IMR-90 (cell line): ENCODE measurements at regions not wholly inside any gene's neighbourhood (a gene's known extent, or its start where the extent isn't known, plus 50 kb on each side); places are given as distances from the start of the nearest gene placed in this dataset.

Experiments
- ATAC-seq: fragments of 200-7000 bp; cut with Tn5 transposase; 2 replicates; pipeline ENCODE4 v1.9.1; 2020; ENCODE audit warnings: low read depth, mild to moderate bottlenecking, moderate library complexity
- BruUV-seq: library from RNA; stranded (reverse); fragments of 400-500 nt; replicated peaks from 2 replicates; lab custom pipeline; 2021; lab: Mats Ljungman, UMichigan
- CTCF ChIA-PET: fragments of 300-600 bp; formaldehyde crosslinking; extraction: SDS; loops from one replicate; lab custom pipeline; 2021; ENCODE audit warnings: antibody characterized with exemption; lab: Yijun Ruan, JAX
- POLR2A ChIA-PET: fragments of 300-600 bp; sonication (Branson Sonifier 250); formaldehyde crosslinking; loops from one replicate; lab custom pipeline; 2022; ENCODE audit warnings: antibody characterized with exemption; ENCODE audit not compliant: unreplicated experiment; lab: Charles Lee
- DNase-seq: peaks from one replicate; pipeline ENCODE4 v3.0.0; 2013
- H2AFZ ChIP-seq: replicated peaks from 2 replicates; pipeline ENCODE3; 2013; ENCODE audit warnings: low read length, mild to moderate bottlenecking; ENCODE audit not compliant: poor library complexity
- H2AK5ac ChIP-seq: 2 replicates; pipeline ENCODE4 v1.6.1; 2013; ENCODE audit warnings: low read depth, low read length, inconsistent platforms
- H2AK9ac ChIP-seq: replicated peaks from 2 replicates; pipeline ENCODE3; 2013; ENCODE audit warnings: mild to moderate bottlenecking, low read depth, low read length, moderate library complexity; ENCODE audit not compliant: poor library complexity
- H2BK120ac ChIP-seq: 2 replicates; pipeline ENCODE4 v1.6.1; 2013; ENCODE audit warnings: low read depth, low read length, inconsistent platforms
- H2BK15ac ChIP-seq: 3 replicates; pipeline ENCODE4 v1.6.1; 2013; ENCODE audit warnings: low read depth, low read length, inconsistent platforms
- H2BK20ac ChIP-seq: 2 replicates; pipeline ENCODE4 v1.6.1; 2013; ENCODE audit warnings: low read depth, mild to moderate bottlenecking, inconsistent platforms, low read length, moderate library complexity
- H2BK5ac ChIP-seq: 2 replicates; pipeline ENCODE4 v1.6.1; 2013; ENCODE audit warnings: mild to moderate bottlenecking, low read depth, low read length, inconsistent platforms; ENCODE audit not compliant: poor library complexity, severe bottlenecking
- H3K14ac ChIP-seq: replicated peaks from 2 replicates; pipeline ENCODE4 v1.6.1; 2013; ENCODE audit warnings: low read depth, low read length, inconsistent platforms
- H3K18ac ChIP-seq: 2 replicates; pipeline ENCODE4 v1.6.1; 2013; ENCODE audit warnings: low read depth, low read length, control low read depth
- H3K23ac ChIP-seq: 2 replicates; pipeline ENCODE4 v1.6.1; 2013; ENCODE audit warnings: low read depth, low read length, inconsistent platforms
- H3K27ac ChIP-seq: 2 replicates; pipeline ENCODE4 v1.5.1; 2013; ENCODE audit warnings: mild to moderate bottlenecking, control low read depth, low read length; ENCODE audit not compliant: insufficient read depth
- H3K27me3 ChIP-seq: 2 replicates; pipeline ENCODE4 v1.6.1; 2013; ENCODE audit warnings: low read length; ENCODE audit not compliant: control insufficient read depth, insufficient read depth
- H3K36me3 ChIP-seq: 2 replicates; pipeline ENCODE4 v1.6.1; 2013; ENCODE audit warnings: low read length, mixed read lengths; ENCODE audit not compliant: control insufficient read depth, insufficient read depth
- H3K4ac ChIP-seq: 2 replicates; pipeline ENCODE4 v1.6.1; 2013; ENCODE audit warnings: low read depth, low read length, inconsistent platforms
- H3K4me1 ChIP-seq: 2 replicates; pipeline ENCODE4 v1.6.1; 2013; ENCODE audit warnings: low read length, mixed read lengths; ENCODE audit not compliant: control insufficient read depth, insufficient read depth
- H3K4me2 ChIP-seq: 2 replicates; pipeline ENCODE4 v1.6.1; 2013; ENCODE audit warnings: low read depth, mild to moderate bottlenecking, control low read depth, low read length, moderate library complexity
- H3K4me3 ChIP-seq: 2 replicates; pipeline ENCODE4 v1.5.1; 2013; ENCODE audit warnings: low read depth, mild to moderate bottlenecking, control low read depth, low read length, moderate library complexity; ENCODE audit not compliant: insufficient read depth
- H3K56ac ChIP-seq: 2 replicates; pipeline ENCODE4 v1.6.1; 2013; ENCODE audit warnings: low read length, inconsistent platforms; ENCODE audit not compliant: insufficient read depth; ENCODE audit errors: extremely low read depth
- H3K79me1 ChIP-seq, 2 experiments: 2 replicates each; pipeline ENCODE4 v1.6.1; 2013; ENCODE audit warnings: low read length in 2 of 2, inconsistent platforms in 1 of 2, low read depth in 1 of 2
- H3K9ac ChIP-seq: 2 replicates; pipeline ENCODE4 v1.6.1; 2013; ENCODE audit warnings: low read depth, low read length, control low read depth
- H3K9me1 ChIP-seq: 2 replicates; pipeline ENCODE4 v1.6.1; 2013; ENCODE audit warnings: low read length, inconsistent platforms; ENCODE audit not compliant: insufficient read depth
- H3K9me3 ChIP-seq: 2 replicates; pipeline ENCODE4 v1.6.1; 2013; ENCODE audit warnings: low read length; ENCODE audit not compliant: control insufficient read depth, insufficient read depth
- H4K20me1 ChIP-seq: 2 replicates; pipeline ENCODE4 v1.6.1; 2013; ENCODE audit warnings: low read length, inconsistent platforms; ENCODE audit not compliant: insufficient read depth
- H4K5ac ChIP-seq: 2 replicates; pipeline ENCODE4 v1.6.1; 2013; ENCODE audit warnings: mild to moderate bottlenecking, low read depth, low read length, control low read depth
- H4K8ac ChIP-seq, 2 experiments: 2 replicates each; pipeline ENCODE4 v1.6.1; 2013; ENCODE audit warnings: low read depth in 2 of 2, low read length in 2 of 2, control low read depth in 1 of 2, inconsistent platforms in 1 of 2
- H4K91ac ChIP-seq: 2 replicates; pipeline ENCODE4 v1.6.1; 2013; ENCODE audit warnings: low read depth, low read length, inconsistent platforms; ENCODE audit not compliant: insufficient read depth
- CEBPB ChIP-seq: IDR thresholded peaks from 2 replicates; pipeline ENCODE4 v1.6.1; 2012; ENCODE audit warnings: low read depth, low read length, improper control_type of control experiment
- CHD1 ChIP-seq: IDR thresholded peaks from 2 replicates; pipeline ENCODE4 v1.6.1; 2012; ENCODE audit warnings: low read depth, low read length, improper control_type of control experiment
- MAFK ChIP-seq: IDR thresholded peaks from 2 replicates; pipeline ENCODE4 v1.6.1; 2012; ENCODE audit warnings: low read depth, low read length, improper control_type of control experiment
- MXI1 ChIP-seq: IDR thresholded peaks from 2 replicates; pipeline ENCODE4 v1.6.1; 2012; ENCODE audit warnings: low read depth, mild to moderate bottlenecking, low read length, moderate library complexity, borderline replicate concordance
- NFE2L2 ChIP-seq: fragments of 150-350 bp; IDR thresholded peaks from 2 replicates; pipeline ENCODE4 v1.6.1; 2016; ENCODE audit warnings: low read depth, mild to moderate bottlenecking, low read length
- RCOR1 ChIP-seq: IDR thresholded peaks from 2 replicates; pipeline ENCODE4 v1.6.1; 2012; ENCODE audit warnings: mild to moderate bottlenecking, low read length, improper control_type of control experiment; ENCODE audit not compliant: insufficient replicate concordance
- RFX5 ChIP-seq: IDR thresholded peaks from 2 replicates; pipeline ENCODE4 v1.8.0; 2012; ENCODE audit warnings: low read depth, mild to moderate bottlenecking, low read length, moderate library complexity
- WGBS, 2 experiments: methylation state at CpG; one replicate each; pipeline versions ENCODE4 v1.1.5 to v1.1.7; 2013; ENCODE audit warnings: missing lambda C conversion rate in 2 of 2; ENCODE audit not compliant: insufficient read length in 1 of 2; ENCODE audit errors: extremely low coverage in 2 of 2; 5-methylcytosine and 5-hydroxymethylcytosine counted together
- dilution Hi-C: fragments of 300-500 bp; cut with HindIII; formaldehyde crosslinking; loops from one replicate; pipeline ENCODE4 v1.14.3; 2018; ENCODE audit warnings: low sequenced_read_pairs; ENCODE audit not compliant: unreplicated experiment
- in situ Hi-C: fragments of 300-500 bp; cut with MboI; formaldehyde crosslinking; loops from 3 replicates; pipeline ENCODE4 v1.14.3; 2019; ENCODE audit warnings: low sequenced_read_pairs, inconsistent platforms, mixed read lengths
- intact Hi-C: fragments of 100-400 bp; cut with micrococcal nuclease; formaldehyde crosslinking; loops from 2 replicates; pipeline ENCODE4 v1.10.0; 2022
- TF ChIP-seq, protein P1 (sequence below): fragments of 150-350 bp; IDR thresholded peaks from 2 replicates; pipeline ENCODE4 v1.6.1; 2017; ENCODE audit warnings: mild to moderate bottlenecking, antibody characterized with exemption, low read length, low read depth
- TF ChIP-seq, protein P2 (sequence below): fragments of 150-350 bp; IDR thresholded peaks from 2 replicates; pipeline ENCODE4 v1.6.1; 2016; ENCODE audit warnings: low read depth, mild to moderate bottlenecking, low read length, moderate library complexity, borderline replicate concordance

DNA sequence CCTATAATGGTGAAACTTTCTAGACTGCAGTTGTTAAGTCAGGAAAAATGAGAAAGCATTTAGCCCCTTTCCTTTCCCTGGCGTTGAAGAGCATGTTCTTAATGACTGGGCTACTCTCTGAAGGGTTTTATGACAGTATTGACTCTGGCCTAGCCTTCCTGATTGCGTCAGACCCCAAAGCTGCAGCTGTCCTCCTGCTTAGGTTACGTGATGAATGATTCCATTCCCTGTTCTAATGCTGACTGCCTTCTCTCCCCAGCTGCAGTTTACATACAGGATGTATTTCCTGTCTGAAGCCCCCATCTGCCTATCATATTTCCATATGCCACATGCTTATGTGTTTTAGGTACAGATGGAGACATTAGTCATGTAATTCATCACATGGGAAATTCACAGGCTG lies 105.8 kb upstream of the EGFL6 start:
- no TSS peak for BruUV-seq

More for the DNA sequence above, 105.8 kb upstream of the EGFL6 start:
- intact Hi-C loops (no loop called here), dilution Hi-C loops (no loop called here), in situ Hi-C loops (no loop called here)
- Histone ChIP-seq H3K4ac (no peak overlapping the region; the same call in 1 of the 2 replicates), H4K20me1 (no peaks in the 10 kb centered on the region), H3K9me3 (peaks cover 3% of the 10 kb centered on the region), H3K4me2 (no peak overlapping the region), H2AFZ (no peak overlapping the region), H2BK5ac (peak overlapping the region; percentile 89), H3K56ac (no peak overlapping the region; the same call in 1 of the 2 replicates), H3K27me3 (no peaks in the 10 kb centered on the region; the same call in 1 of the 2 replicates), H3K14ac (no peak overlapping the region), H4K8ac (peak overlapping the region in 1 of 2 experiments; percentile 46; a peak in 2 of 4 replicates), H3K36me3 (no peaks in the 10 kb centered on the region), H4K5ac (0 out of 2 replicates have a peak overlapping the region, but pooled peaks have one; percentile 21), H3K4me3 (no peak overlapping the region), H3K4me1 (peaks cover 3% of the 10 kb centered on the region; the same call in 1 of the 2 replicates), H3K27ac (peak overlapping the region; percentile 60; the same call in 1 of the 2 replicates), H4K91ac (no peak overlapping the region), H2BK20ac (peak overlapping the region; percentile 43; the same call in 1 of the 2 replicates), H3K9me1 (no peaks in the 10 kb centered on the region), H2BK120ac (peak overlapping the region; percentile 62; the same call in 1 of the 2 replicates), H3K79me1 (no peaks in the 10 kb centered on the region), H3K23ac (no peak overlapping the region), H3K9ac (no peak overlapping the region), H2BK15ac (no peak overlapping the region), H2AK9ac (no peak overlapping the region), H3K18ac (no peak overlapping the region), H2AK5ac (no peak overlapping the region)
- WGBS, 2 experiments, result no CpG with 5 or more reads among the region's 3 CpGs
- TF ChIP-seq MAFK (no peak), MXI1 (no peak), RCOR1 (no peak), NFE2L2 (peak; percentile 32; the same call in 1 of the 2 replicates), RFX5 (no peak), CHD1 (no peak), CEBPB (peak; percentile 98)
- TF ChIP-seq, protein P1, sequence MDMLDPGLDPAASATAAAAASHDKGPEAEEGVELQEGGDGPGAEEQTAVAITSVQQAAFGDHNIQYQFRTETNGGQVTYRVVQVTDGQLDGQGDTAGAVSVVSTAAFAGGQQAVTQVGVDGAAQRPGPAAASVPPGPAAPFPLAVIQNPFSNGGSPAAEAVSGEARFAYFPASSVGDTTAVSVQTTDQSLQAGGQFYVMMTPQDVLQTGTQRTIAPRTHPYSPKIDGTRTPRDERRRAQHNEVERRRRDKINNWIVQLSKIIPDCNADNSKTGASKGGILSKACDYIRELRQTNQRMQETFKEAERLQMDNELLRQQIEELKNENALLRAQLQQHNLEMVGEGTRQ, result no peak
- TF ChIP-seq, protein P2, sequence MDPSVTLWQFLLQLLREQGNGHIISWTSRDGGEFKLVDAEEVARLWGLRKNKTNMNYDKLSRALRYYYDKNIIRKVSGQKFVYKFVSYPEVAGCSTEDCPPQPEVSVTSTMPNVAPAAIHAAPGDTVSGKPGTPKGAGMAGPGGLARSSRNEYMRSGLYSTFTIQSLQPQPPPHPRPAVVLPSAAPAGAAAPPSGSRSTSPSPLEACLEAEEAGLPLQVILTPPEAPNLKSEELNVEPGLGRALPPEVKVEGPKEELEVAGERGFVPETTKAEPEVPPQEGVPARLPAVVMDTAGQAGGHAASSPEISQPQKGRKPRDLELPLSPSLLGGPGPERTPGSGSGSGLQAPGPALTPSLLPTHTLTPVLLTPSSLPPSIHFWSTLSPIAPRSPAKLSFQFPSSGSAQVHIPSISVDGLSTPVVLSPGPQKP, result no peak
- ATAC-seq (peak; percentile 83), DNase-seq (peak; percentile 98)
- CTCF ChIA-PET, result interaction anchor here (1.1 to 1.5 kb wide), 2 partner anchors 8 to 517 kb away, joined by 3 read pairs; no protein-coding TSS in a partner anchor
- POLR2A ChIA-PET, result no interaction called here
